GM12865 (cell line): ENCODE measurements at regions not wholly inside any gene's neighbourhood (a gene's known extent, or its start where the extent isn't known, plus 50 kb on each side); places are given as distances from the start of the nearest gene placed in this dataset.

Experiments used
- DNase-seq: peaks from one replicate; pipeline ENCODE4 v3.0.0; 2010; ENCODE audit warnings: low read depth
- H3K4me3 ChIP-seq: 2 replicates; pipeline ENCODE4 v1.5.1; 2011; ENCODE audit warnings: mild to moderate bottlenecking, low read depth, low read length, control low read depth
- TF ChIP-seq, protein P1 (sequence below): IDR thresholded peaks from 2 replicates; pipeline ENCODE4 v1.5.1; 2011; ENCODE audit warnings: low read length, control low read depth, low read depth, inconsistent platforms; ENCODE audit not compliant: insufficient read depth; ENCODE audit errors: missing control alignments

GRCh38 chr5:3980156-3980555 is 384.5 kb downstream of the IRX1 start:
- TF ChIP-seq, protein P1, sequence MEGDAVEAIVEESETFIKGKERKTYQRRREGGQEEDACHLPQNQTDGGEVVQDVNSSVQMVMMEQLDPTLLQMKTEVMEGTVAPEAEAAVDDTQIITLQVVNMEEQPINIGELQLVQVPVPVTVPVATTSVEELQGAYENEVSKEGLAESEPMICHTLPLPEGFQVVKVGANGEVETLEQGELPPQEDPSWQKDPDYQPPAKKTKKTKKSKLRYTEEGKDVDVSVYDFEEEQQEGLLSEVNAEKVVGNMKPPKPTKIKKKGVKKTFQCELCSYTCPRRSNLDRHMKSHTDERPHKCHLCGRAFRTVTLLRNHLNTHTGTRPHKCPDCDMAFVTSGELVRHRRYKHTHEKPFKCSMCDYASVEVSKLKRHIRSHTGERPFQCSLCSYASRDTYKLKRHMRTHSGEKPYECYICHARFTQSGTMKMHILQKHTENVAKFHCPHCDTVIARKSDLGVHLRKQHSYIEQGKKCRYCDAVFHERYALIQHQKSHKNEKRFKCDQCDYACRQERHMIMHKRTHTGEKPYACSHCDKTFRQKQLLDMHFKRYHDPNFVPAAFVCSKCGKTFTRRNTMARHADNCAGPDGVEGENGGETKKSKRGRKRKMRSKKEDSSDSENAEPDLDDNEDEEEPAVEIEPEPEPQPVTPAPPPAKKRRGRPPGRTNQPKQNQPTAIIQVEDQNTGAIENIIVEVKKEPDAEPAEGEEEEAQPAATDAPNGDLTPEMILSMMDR = no peak
- no peak for DNase-seq
- no peak overlapping the region for H3K4me3 ChIP-seq

DNA sequence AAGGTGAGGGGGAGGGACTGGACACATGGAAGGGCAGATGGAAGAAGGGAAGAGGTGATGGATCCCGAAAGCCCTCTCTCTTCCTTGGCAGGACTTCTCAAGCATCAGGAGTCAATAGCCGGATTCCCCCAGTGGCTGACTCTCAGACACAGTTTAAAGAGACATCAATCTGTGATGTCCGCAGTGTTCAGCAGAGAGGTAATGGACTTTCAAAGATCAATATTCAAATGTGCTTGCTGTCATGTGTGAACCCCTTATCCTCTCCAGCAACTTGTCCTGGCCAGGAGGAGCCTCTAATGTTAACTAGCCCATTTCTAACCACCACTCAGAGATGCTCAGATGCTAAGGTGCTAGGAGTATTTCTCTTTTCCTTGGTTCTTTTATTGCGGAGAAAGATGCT is 392.2 kb downstream of the IRX1 start:
- TF ChIP-seq, protein P1 = no peak
- no peak for DNase-seq
- no peak overlapping the region for H3K4me3 ChIP-seq

DNA sequence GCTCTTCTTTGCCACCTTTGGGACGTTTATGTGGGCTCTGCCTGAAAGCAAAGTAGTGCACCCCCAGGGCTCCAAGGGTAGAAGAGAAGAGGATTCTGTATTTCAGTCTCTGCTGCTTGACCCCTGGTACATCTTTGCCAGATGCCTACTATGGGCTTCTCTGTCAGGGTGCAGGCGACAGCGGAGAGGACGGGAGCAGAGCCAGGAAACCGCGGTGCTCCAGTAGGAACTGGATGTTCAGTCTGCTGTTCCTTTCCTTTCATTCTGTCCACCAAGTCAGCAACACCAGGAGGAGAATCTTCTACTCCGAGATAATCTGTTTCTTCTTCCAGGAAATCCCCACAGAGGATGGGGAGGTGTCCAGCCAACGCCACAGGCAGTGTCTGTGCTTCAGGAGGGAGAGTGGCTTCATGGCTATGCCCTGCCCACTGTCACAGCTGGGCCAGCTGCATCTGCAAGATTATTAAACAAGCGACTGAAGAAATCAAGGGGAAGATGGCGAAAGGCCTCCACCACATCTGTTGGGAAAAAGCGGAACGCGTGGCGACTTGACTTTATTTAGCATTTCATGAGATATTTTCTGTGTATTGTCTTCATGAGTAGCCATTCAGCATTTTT is 398.3 kb downstream of the IRX1 start:
- TF ChIP-seq, protein P1 = no peak
- H3K4me3 ChIP-seq = no peak overlapping the region
- DNase-seq = no peak

DNA sequence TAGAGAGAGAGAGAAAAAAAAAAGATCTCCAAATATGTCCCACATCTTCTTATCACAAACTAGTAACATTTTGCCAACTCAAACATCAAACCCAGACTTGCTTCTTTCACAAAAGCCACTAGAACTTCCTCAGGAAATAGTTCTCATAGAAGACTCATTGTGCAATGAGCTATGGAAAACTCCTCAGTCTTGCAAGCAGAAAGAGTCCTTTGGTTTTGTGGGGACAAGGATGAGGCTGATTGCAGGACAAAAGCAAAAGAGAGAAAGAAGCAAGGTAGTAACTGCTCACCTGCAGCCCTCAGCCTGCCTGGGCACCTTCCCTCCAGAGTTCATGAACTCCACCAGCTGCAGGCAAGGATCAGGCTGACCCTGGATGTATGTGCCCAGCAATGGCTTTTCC is 399.0 kb downstream of the IRX1 start:
- no peak for DNase-seq
- no peak overlapping the region for H3K4me3 ChIP-seq
- TF ChIP-seq, protein P1 = no peak

- DNase-seq = no peak
- no peak overlapping the region for H3K4me3 ChIP-seq
- TF ChIP-seq, protein P1 = no peak
Observed at GRCh38 chr5:3995954-3996619, 400.5 kb downstream of the IRX1 start.

GRCh38 chr5:3996707-3997336 is 401.2 kb downstream of the IRX1 start:
- H3K4me3 ChIP-seq = no peak overlapping the region
- DNase-seq = no peak
- TF ChIP-seq, protein P1 = no peak
